Panc1 (cell line): ENCODE measurements at regions not wholly inside any gene's neighbourhood (a gene's known extent, or its start where the extent isn't known, plus 50 kb on each side); places are given as distances from the start of the nearest gene placed in this dataset.

Experiments used
- ATAC-seq: fragments of 200-7000 bp; cut with Tn5 transposase; 2 replicates; pipeline ENCODE4 v1.9.1; 2020; ENCODE audit warnings: mild to moderate bottlenecking, moderate library complexity
- BruUV-seq: library from RNA; stranded (reverse); fragments of 400-500 nt; replicated peaks from 2 replicates; lab custom pipeline; 2021; lab: Mats Ljungman, UMichigan
- CTCF ChIA-PET: fragments of 300-600 bp; sonication (Branson Sonifier 250); formaldehyde crosslinking; loops from one replicate; lab custom pipeline; 2022; ENCODE audit warnings: antibody characterized with exemption; lab: Charles Lee
- POLR2A ChIA-PET: fragments of 300-600 bp; sonication (Branson Sonifier 250); formaldehyde crosslinking; loops from one replicate; lab custom pipeline; 2022; ENCODE audit warnings: antibody characterized with exemption; lab: Charles Lee
- DNase-seq: peaks from one replicate; pipeline ENCODE4 v3.0.0-alpha.2; 2010; ENCODE audit warnings: low read depth, low spot score
- H3K27ac ChIP-seq: 2 replicates; pipeline ENCODE4 v1.5.1; 2011; ENCODE audit warnings: mild to moderate bottlenecking, low read length, inconsistent platforms
- H3K27me3 ChIP-seq: fragments of 200-500 bp; sonication (Bioruptor generic); 2 replicates; pipeline ENCODE4 v1.6.0; 2014; ENCODE audit warnings: low read length, inconsistent platforms; ENCODE audit not compliant: control insufficient read depth, insufficient read depth
- H3K36me3 ChIP-seq: fragments of 200-500 bp; sonication (Bioruptor generic); 2 replicates; pipeline ENCODE4 v1.5.1; 2014; ENCODE audit warnings: inconsistent platforms, mild to moderate bottlenecking, low read length, moderate library complexity; ENCODE audit not compliant: control insufficient read depth, insufficient read depth
- H3K4me1 ChIP-seq: 2 replicates; pipeline ENCODE4 v1.5.1; 2011; ENCODE audit warnings: inconsistent platforms, mild to moderate bottlenecking, low read length, moderate library complexity; ENCODE audit not compliant: control insufficient read depth, insufficient read depth
- H3K4me3 ChIP-seq, 2 experiments: 2 replicates each; pipeline ENCODE4 v1.5.1; 2011 to 2012; ENCODE audit warnings: low read depth in 2 of 2, low read length in 2 of 2, mild to moderate bottlenecking in 2 of 2, inconsistent platforms in 1 of 2, moderate library complexity in 1 of 2
- H3K9me3 ChIP-seq: fragments of 200-500 bp; sonication (Bioruptor generic); 2 replicates; pipeline ENCODE4 v1.5.1; 2014; ENCODE audit warnings: low read depth, mild to moderate bottlenecking, inconsistent platforms, low read length, moderate library complexity; ENCODE audit not compliant: control insufficient read depth, insufficient read depth
- POLR2AphosphoS5 ChIP-seq: IDR thresholded peaks from 2 replicates; pipeline ENCODE4 v1.6.1; 2012; ENCODE audit warnings: mild to moderate bottlenecking, low read depth, low read length, moderate library complexity
- SIN3A ChIP-seq: IDR thresholded peaks from 2 replicates; pipeline ENCODE4 v1.6.1; 2012; ENCODE audit warnings: low read depth, mild to moderate bottlenecking, low read length, moderate library complexity, borderline replicate concordance; ENCODE audit not compliant: insufficient read depth
- TCF7L2 ChIP-seq: IDR thresholded peaks from 2 replicates; pipeline ENCODE4 v1.6.1; 2011; ENCODE audit warnings: mild to moderate bottlenecking, low read depth, low read length, inconsistent platforms
- in situ Hi-C: cut with HindIII; loops from 2 replicates; pipeline ENCODE4 v1.10.0; 2016; ENCODE audit warnings: low sequenced_read_pairs, low pct_unique_long_range_greater_than_20kb
- intact Hi-C: fragments of 100-400 bp; cut with micrococcal nuclease; formaldehyde crosslinking; loops from one replicate; pipeline ENCODE4 v1.10.0; 2022; ENCODE audit not compliant: unreplicated experiment
- microRNA-seq: library from miRNA; unstranded; fragments of <30 nt; microRNA quantifications from one replicate; pipeline ENCODE4 v1.1.0, GENCODE V29; 2020; ENCODE audit not compliant: unreplicated experiment
- TF ChIP-seq, protein P1 (sequence below), 2 experiments: IDR thresholded peaks; 2 replicates each; pipeline ENCODE4 v1.6.1; 2011 to 2012; ENCODE audit warnings: low read depth in 2 of 2, control low read depth in 1 of 2, low read length in 1 of 2, mild to moderate bottlenecking in 1 of 2, moderate library complexity in 1 of 2; ENCODE audit not compliant: insufficient read depth in 1 of 2
- TF ChIP-seq, protein P2 (sequence below): fragments of 450-650 bp; IDR thresholded peaks from 2 replicates; pipeline ENCODE4 v1.5.1; 2017; ENCODE audit warnings: mild to moderate bottlenecking

DNA sequence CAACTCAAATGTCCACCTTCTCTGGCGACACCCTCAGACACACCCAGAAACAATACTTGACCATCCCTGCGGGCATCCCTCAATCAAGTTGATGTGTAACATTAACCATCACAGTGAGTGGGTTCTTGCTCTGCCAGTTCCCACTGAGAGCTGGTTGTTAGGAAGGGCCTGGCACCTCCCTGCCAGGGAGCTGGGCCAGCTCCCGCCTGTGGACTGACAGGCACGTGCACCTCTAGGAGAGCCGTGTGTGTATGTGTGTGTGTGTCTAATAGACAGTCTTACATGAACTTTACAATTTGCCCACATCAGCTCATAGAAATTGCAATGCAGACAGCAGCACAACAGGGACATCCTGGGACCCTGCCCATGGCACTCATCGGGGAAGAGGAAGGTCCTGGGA is 298.7 kb downstream of the SHANK2 start:
- in situ Hi-C loops = no loop called here
- Histone ChIP-seq H3K27me3 (no peaks in the 10 kb centered on the region), H3K4me3 (no peak overlapping the region), H3K9me3 (no peaks in the 10 kb centered on the region), H3K36me3 (no peaks in the 10 kb centered on the region), H3K27ac (no peak overlapping the region), H3K4me1 (no peaks in the 10 kb centered on the region)
- DNase-seq = no peak
- ChIA-PET CTCF (no interaction called here), POLR2A (no interaction called here)
- TF ChIP-seq, protein P1, sequence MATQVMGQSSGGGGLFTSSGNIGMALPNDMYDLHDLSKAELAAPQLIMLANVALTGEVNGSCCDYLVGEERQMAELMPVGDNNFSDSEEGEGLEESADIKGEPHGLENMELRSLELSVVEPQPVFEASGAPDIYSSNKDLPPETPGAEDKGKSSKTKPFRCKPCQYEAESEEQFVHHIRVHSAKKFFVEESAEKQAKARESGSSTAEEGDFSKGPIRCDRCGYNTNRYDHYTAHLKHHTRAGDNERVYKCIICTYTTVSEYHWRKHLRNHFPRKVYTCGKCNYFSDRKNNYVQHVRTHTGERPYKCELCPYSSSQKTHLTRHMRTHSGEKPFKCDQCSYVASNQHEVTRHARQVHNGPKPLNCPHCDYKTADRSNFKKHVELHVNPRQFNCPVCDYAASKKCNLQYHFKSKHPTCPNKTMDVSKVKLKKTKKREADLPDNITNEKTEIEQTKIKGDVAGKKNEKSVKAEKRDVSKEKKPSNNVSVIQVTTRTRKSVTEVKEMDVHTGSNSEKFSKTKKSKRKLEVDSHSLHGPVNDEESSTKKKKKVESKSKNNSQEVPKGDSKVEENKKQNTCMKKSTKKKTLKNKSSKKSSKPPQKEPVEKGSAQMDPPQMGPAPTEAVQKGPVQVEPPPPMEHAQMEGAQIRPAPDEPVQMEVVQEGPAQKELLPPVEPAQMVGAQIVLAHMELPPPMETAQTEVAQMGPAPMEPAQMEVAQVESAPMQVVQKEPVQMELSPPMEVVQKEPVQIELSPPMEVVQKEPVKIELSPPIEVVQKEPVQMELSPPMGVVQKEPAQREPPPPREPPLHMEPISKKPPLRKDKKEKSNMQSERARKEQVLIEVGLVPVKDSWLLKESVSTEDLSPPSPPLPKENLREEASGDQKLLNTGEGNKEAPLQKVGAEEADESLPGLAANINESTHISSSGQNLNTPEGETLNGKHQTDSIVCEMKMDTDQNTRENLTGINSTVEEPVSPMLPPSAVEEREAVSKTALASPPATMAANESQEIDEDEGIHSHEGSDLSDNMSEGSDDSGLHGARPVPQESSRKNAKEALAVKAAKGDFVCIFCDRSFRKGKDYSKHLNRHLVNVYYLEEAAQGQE (IDR thresholded peaks at IDR 0.05; ENCODE audit: insufficient read depth in 1 of 2, low read depth in 2 of 2, low read length in 1 of 2) = no peak
- TF ChIP-seq POLR2AphosphoS5 (no peak), TCF7L2 (no peak), SIN3A (no peak)
- TF ChIP-seq, protein P2, sequence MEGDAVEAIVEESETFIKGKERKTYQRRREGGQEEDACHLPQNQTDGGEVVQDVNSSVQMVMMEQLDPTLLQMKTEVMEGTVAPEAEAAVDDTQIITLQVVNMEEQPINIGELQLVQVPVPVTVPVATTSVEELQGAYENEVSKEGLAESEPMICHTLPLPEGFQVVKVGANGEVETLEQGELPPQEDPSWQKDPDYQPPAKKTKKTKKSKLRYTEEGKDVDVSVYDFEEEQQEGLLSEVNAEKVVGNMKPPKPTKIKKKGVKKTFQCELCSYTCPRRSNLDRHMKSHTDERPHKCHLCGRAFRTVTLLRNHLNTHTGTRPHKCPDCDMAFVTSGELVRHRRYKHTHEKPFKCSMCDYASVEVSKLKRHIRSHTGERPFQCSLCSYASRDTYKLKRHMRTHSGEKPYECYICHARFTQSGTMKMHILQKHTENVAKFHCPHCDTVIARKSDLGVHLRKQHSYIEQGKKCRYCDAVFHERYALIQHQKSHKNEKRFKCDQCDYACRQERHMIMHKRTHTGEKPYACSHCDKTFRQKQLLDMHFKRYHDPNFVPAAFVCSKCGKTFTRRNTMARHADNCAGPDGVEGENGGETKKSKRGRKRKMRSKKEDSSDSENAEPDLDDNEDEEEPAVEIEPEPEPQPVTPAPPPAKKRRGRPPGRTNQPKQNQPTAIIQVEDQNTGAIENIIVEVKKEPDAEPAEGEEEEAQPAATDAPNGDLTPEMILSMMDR = no peak
- no peak for ATAC-seq
- no TSS peak for BruUV-seq
- intact Hi-C loops = no loop called here

- intact Hi-C loops (no loop called here), in situ Hi-C loops (no loop called here)
- DNase-seq (no peak), ATAC-seq (no peak)
- Histone ChIP-seq H3K4me1 (no peaks in the 10 kb centered on the region), H3K27me3 (no peaks in the 10 kb centered on the region), H3K36me3 (no peaks in the 10 kb centered on the region), H3K4me3 (no peak overlapping the region), H3K27ac (no peak overlapping the region), H3K9me3 (no peaks in the 10 kb centered on the region)
- TF ChIP-seq SIN3A (no peak), TCF7L2 (no peak), POLR2AphosphoS5 (no peak)
- TF ChIP-seq, protein P2 = no peak
- TF ChIP-seq, protein P1 (IDR thresholded peaks at IDR 0.05; ENCODE audit: insufficient read depth in 1 of 2, low read depth in 2 of 2, low read length in 1 of 2) = no peak
- POLR2A ChIA-PET = interaction anchor here (0.6 kb wide), 1 partner anchor 165 kb away, joined by 3 read pairs; no protein-coding TSS in a partner anchor
- CTCF ChIA-PET = no interaction called here
- no TSS peak for BruUV-seq
Observed at GRCh38 chr11:70954471-70954870, 297.9 kb downstream of the SHANK2 start.

Small RNA genes in the stretch of these regions (microRNA-seq; reads per million reads assigned to microRNA genes)
- 2.5 reads per million for gene MIR3664
